ENCODE measurements at regions not wholly inside any gene's neighbourhood (a gene's known extent, or its start where the extent isn't known, plus 50 kb on each side); places are given as distances from the start of the nearest gene placed in this dataset.
"Not testable (repeated sequence)": the region's sequence is repeated elsewhere in the genome, so short reads cannot be mapped to it uniquely, and the experiment has no call there.

DNA sequence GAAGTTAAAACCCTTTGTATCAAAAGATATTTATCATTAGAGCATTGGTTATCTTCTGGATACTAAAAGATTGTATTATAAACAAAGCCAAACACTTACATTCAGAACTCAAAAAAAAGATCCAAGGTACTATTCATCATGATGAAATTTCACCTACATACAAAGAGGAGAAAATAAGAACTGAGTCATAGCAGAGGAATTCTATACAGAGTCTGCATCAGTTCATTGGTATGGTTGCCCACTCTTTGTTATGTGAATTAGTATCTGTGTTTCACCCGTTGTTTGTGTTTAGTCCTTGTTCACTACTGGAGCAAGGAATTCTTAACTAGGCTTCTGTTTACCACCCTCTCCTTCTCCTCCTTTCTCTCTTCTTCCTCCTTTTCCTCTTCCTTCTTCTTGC is 157.9 kb downstream of the LNPK start:
- Histone ChIP-seq H3K4me2 (no peak overlapping the region), H3K4me1 (no peaks in the 10 kb centered on the region), H3K4me3 (no peak overlapping the region), H3K9me3 (no peaks in the 10 kb centered on the region), H3K27ac (no peak overlapping the region)
- FAIRE-seq (no peak), DNase-seq (ENCODE audit: low read depth in 1 of 2, low spot score in 1 of 2) (no peak), ATAC-seq (no peak)
- ChIA-PET CTCF (no interaction called here), POLR2A (no interaction called here)
- 7% methylated on average over 1 of the region's 1 CpG for WGBS (ENCODE audit: missing lambda C conversion rate)
- TF ChIP-seq HOXB5 (CRISPR knock-in tag; IDR thresholded peaks at IDR 0.05) (no peak), CHD2 (IDR thresholded peaks at IDR 0.05; ENCODE audit: low read length, partially characterized antibody) (no peak), EHF (CRISPR knock-in tag; IDR thresholded peaks at IDR 0.05) (no peak), ZNF302 (CRISPR knock-in tag; IDR thresholded peaks at IDR 0.05) (no peak), EHMT2 (IDR thresholded peaks at IDR 0.05; ENCODE audit: low read depth) (no peak), FOXS1 (CRISPR knock-in tag; IDR thresholded peaks at IDR 0.05) (no peak), RCOR1 (IDR thresholded peaks at IDR 0.05; ENCODE audit: low read depth, low read length) (no peak), NR3C1 (IDR thresholded peaks at IDR 0.05) (no peak), NFE2L2 (conservative IDR thresholded peaks at IDR 0.05; ENCODE audit: low read length) (no peak), KDM1A (IDR thresholded peaks at IDR 0.05; ENCODE audit: low read depth) (no peak), PHF8 (IDR thresholded peaks at IDR 0.05; ENCODE audit: borderline replicate concordance, low read depth) (no peak), ZFP36 (IDR thresholded peaks at IDR 0.05; ENCODE audit: borderline replicate concordance, partially characterized antibody) (no peak)
- TF ChIP-seq, protein P1, sequence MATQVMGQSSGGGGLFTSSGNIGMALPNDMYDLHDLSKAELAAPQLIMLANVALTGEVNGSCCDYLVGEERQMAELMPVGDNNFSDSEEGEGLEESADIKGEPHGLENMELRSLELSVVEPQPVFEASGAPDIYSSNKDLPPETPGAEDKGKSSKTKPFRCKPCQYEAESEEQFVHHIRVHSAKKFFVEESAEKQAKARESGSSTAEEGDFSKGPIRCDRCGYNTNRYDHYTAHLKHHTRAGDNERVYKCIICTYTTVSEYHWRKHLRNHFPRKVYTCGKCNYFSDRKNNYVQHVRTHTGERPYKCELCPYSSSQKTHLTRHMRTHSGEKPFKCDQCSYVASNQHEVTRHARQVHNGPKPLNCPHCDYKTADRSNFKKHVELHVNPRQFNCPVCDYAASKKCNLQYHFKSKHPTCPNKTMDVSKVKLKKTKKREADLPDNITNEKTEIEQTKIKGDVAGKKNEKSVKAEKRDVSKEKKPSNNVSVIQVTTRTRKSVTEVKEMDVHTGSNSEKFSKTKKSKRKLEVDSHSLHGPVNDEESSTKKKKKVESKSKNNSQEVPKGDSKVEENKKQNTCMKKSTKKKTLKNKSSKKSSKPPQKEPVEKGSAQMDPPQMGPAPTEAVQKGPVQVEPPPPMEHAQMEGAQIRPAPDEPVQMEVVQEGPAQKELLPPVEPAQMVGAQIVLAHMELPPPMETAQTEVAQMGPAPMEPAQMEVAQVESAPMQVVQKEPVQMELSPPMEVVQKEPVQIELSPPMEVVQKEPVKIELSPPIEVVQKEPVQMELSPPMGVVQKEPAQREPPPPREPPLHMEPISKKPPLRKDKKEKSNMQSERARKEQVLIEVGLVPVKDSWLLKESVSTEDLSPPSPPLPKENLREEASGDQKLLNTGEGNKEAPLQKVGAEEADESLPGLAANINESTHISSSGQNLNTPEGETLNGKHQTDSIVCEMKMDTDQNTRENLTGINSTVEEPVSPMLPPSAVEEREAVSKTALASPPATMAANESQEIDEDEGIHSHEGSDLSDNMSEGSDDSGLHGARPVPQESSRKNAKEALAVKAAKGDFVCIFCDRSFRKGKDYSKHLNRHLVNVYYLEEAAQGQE (IDR thresholded peaks at IDR 0.05), result no peak
- TF ChIP-seq, protein P2, sequence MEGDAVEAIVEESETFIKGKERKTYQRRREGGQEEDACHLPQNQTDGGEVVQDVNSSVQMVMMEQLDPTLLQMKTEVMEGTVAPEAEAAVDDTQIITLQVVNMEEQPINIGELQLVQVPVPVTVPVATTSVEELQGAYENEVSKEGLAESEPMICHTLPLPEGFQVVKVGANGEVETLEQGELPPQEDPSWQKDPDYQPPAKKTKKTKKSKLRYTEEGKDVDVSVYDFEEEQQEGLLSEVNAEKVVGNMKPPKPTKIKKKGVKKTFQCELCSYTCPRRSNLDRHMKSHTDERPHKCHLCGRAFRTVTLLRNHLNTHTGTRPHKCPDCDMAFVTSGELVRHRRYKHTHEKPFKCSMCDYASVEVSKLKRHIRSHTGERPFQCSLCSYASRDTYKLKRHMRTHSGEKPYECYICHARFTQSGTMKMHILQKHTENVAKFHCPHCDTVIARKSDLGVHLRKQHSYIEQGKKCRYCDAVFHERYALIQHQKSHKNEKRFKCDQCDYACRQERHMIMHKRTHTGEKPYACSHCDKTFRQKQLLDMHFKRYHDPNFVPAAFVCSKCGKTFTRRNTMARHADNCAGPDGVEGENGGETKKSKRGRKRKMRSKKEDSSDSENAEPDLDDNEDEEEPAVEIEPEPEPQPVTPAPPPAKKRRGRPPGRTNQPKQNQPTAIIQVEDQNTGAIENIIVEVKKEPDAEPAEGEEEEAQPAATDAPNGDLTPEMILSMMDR (IDR thresholded peaks at IDR 0.05), result no peak

DNA sequence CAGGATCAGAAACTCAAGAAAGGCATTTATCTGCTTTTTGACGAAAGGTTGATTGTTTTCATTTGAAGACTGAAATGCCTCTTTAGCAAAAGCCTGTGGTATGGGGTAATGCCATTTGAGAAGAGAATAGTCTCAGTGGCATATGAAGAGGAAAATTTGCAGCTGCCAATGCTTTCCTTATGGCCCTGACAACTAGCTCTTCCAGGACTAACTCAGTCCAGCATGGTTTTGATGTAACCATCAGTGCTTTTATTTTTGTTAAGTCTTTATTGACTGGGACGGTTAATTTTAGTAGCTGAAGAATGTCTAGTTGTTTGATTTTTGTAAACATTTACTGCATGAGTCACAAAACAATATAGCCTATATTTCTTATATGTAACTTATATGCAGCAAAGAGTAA is 158.4 kb downstream of the LNPK start:
- POLR2A ChIA-PET, result no interaction called here
- ATAC-seq (no peak), FAIRE-seq (no peak), DNase-seq (ENCODE audit: low read depth in 1 of 2, low spot score in 1 of 2) (no peak)
- TF ChIP-seq JUNB (IDR thresholded peaks at IDR 0.05) (no peak), NFE2L2 (conservative IDR thresholded peaks at IDR 0.05; ENCODE audit: low read length) (no peak), HOXB5 (CRISPR knock-in tag; IDR thresholded peaks at IDR 0.05) (no peak), HOXA7 (CRISPR knock-in tag; IDR thresholded peaks at IDR 0.05) (no peak), CHD4 (IDR thresholded peaks at IDR 0.05; ENCODE audit: borderline replicate concordance) (no peak)
- TF ChIP-seq, protein P3, sequence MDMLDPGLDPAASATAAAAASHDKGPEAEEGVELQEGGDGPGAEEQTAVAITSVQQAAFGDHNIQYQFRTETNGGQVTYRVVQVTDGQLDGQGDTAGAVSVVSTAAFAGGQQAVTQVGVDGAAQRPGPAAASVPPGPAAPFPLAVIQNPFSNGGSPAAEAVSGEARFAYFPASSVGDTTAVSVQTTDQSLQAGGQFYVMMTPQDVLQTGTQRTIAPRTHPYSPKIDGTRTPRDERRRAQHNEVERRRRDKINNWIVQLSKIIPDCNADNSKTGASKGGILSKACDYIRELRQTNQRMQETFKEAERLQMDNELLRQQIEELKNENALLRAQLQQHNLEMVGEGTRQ (IDR thresholded peaks at IDR 0.05), result no peak
- no peak overlapping the region for H3K4me3 ChIP-seq
- CTCF ChIA-PET, result no interaction called here
- no peaks in the 10 kb centered on the region for H3K4me1 ChIP-seq
- H3K4me2 ChIP-seq, result no peak overlapping the region
- no peaks in the 10 kb centered on the region for H3K9me3 ChIP-seq
- H3K27ac ChIP-seq, result no peak overlapping the region
- WGBS (ENCODE audit: missing lambda C conversion rate), result 7% methylated on average over 2 of the region's 2 CpGs

DNA sequence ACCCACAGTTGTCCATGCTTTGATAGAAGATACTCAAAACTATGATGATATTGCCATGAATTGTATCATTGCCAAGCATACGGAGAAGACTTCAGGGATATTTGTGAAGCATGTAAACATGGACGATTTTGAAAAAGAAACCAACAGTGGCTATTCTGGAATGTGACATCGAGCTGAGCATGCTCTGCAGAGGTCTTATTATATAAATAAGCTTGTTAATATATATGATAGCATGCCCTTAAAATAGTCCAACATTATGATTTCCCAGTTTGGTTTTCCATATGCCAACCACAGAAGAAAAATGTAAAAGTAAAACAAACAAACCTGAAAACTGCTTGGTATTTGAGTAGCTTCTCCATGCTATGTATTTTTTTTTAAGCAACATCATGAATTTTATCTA is 159.1 kb downstream of the LNPK start:
- FAIRE-seq (no peak), ATAC-seq (no peak)

DNA sequence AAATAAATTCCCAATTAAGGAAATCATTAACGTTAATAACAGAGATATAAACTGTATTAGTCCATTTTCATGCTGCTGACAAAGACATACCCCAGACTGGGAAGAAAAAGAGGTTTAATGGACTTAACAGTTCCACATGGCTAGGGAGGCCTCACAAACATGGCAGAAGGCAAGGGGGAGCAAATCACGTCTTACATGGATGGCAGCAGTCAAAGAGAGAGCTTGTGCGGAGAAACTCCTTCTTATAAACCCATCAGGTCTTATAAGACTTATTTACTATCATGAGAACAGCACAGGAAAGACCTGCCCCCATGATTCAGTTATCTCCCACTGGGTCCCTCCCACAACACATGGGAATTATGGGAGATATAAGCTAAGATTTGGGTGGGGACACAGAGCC is 161.3 kb downstream of the LNPK start:
- CTCF ChIA-PET, result interaction anchor here (0.9 kb wide), 1 partner anchor 14 kb away, joined by 3 read pairs; no protein-coding TSS in a partner anchor
- FAIRE-seq; POLR2A ChIA-PET; H3K4me1 ChIP-seq; H3K4me3 ChIP-seq; H3K9me3 ChIP-seq; DNase-seq (ENCODE audit: low read depth in 1 of 2, low spot score in 1 of 2); H3K27ac ChIP-seq; ATAC-seq; H3K4me2 ChIP-seq: not testable (repeated sequence)
- WGBS (ENCODE audit: missing lambda C conversion rate), result 5% methylated on average over 3 of the region's 3 CpGs

More for the DNA sequence above, 159.1 kb downstream of the LNPK start:
- 2% methylated on average over 3 of the region's 3 CpGs for WGBS (ENCODE audit: missing lambda C conversion rate)
- TF ChIP-seq HOXB13 (CRISPR knock-in tag; IDR thresholded peaks at IDR 0.05; ENCODE audit: low read depth) (no peak), ESRRA (IDR thresholded peaks at IDR 0.05; ENCODE audit: borderline replicate concordance, low read length) (no peak), FOSL2 (IDR thresholded peaks at IDR 0.05) (no peak), FOSL2 (CRISPR knock-in tag; IDR thresholded peaks at IDR 0.05) (no peak), CBX8 (IDR thresholded peaks at IDR 0.05) (no peak)
- Histone ChIP-seq H3K4me1 (no peaks in the 10 kb centered on the region), H3K4me2 (no peak overlapping the region), H3K9me3 (no peaks in the 10 kb centered on the region), H3K27ac (no peak overlapping the region), H3K4me3 (no peak overlapping the region)
- ChIA-PET CTCF (no interaction called here), POLR2A (no interaction called here)
- DNase-seq (ENCODE audit: low read depth in 1 of 2, low spot score in 1 of 2), result no peak
